ENCODE measurements at regions not wholly inside any gene's neighbourhood (a gene's known extent, or its start where the extent isn't known, plus 50 kb on each side); places are given as distances from the start of the nearest gene placed in this dataset.

GRCh38 chr18:43482600-43482999, 205.3 kb upstream of the SYT4 start:
- no peak for DNase-seq

GRCh38 chr18:43484710-43485109, 207.4 kb upstream of the SYT4 start:
- DNase-seq = no peak

- DNase-seq = no peak
Measured at GRCh38 chr18:43485545-43485963, 208.3 kb upstream of the SYT4 start.

- no peak for DNase-seq
Measured at GRCh38 chr18:43486462-43486861, 209.2 kb upstream of the SYT4 start.

- no peak for DNase-seq
Measured at GRCh38 chr18:43501099-43501498, 223.8 kb upstream of the SYT4 start.

- DNase-seq = no peak
Measured at GRCh38 chr18:43506935-43507334, 229.6 kb upstream of the SYT4 start.

GRCh38 chr18:43507842-43508481, 230.7 kb upstream of the SYT4 start:
- no peak for DNase-seq

- no peak for DNase-seq
Measured at GRCh38 chr18:43514747-43515146, 237.5 kb upstream of the SYT4 start.

- no peak for DNase-seq
Measured at GRCh38 chr18:43515481-43515880, 238.2 kb upstream of the SYT4 start.

- DNase-seq = no peak
Measured at GRCh38 chr18:43524260-43524659, 247.0 kb upstream of the SYT4 start.

- DNase-seq = no peak
Measured at GRCh38 chr18:43525169-43525568, 247.9 kb upstream of the SYT4 start.

GRCh38 chr18:43526426-43527145, 249.3 kb upstream of the SYT4 start:
- no peak for DNase-seq

GRCh38 chr18:43531438-43531837, 254.1 kb upstream of the SYT4 start:
- no peak for DNase-seq

- no peak for DNase-seq
Measured at GRCh38 chr18:43533371-43533770, 256.1 kb upstream of the SYT4 start.

- no peak for DNase-seq
Measured at GRCh38 chr18:43534511-43534910, 257.2 kb upstream of the SYT4 start.

- DNase-seq = no peak
Measured at GRCh38 chr18:43539862-43540261, 262.6 kb upstream of the SYT4 start.

- DNase-seq = no peak
Measured at GRCh38 chr18:43542016-43542415, 264.7 kb upstream of the SYT4 start.

- no peak for DNase-seq
Measured at GRCh38 chr18:43543236-43543635, 265.9 kb upstream of the SYT4 start.

- peak; percentile 81 for DNase-seq
Measured at GRCh38 chr18:43547456-43547855, 270.2 kb upstream of the SYT4 start.

GRCh38 chr18:43559507-43559906, 282.2 kb upstream of the SYT4 start:
- no peak for DNase-seq

GRCh38 chr18:43563780-43564179, 286.5 kb upstream of the SYT4 start:
- DNase-seq = peak; percentile 50

GRCh38 chr18:43570593-43570992, 293.3 kb upstream of the SYT4 start:
- DNase-seq = no peak

- DNase-seq = peak; percentile 67
Measured at GRCh38 chr18:43571078-43571689, 293.9 kb upstream of the SYT4 start.

- DNase-seq = no peak
Measured at GRCh38 chr18:43572163-43572562, 294.9 kb upstream of the SYT4 start.
